IPS-NIHi7 (cell line): ENCODE measurements at regions not wholly inside any gene's neighbourhood (a gene's known extent, or its start where the extent isn't known, plus 50 kb on each side); places are given as distances from the start of the nearest gene placed in this dataset.
"Not testable (repeated sequence)": the region's sequence is repeated elsewhere in the genome, so short reads cannot be mapped to it uniquely, and the experiment has no call there.

Experiments
- DNase-seq: peaks from one replicate; pipeline ENCODE4 v3.0.0; 2012; ENCODE audit warnings: mixed read lengths; ENCODE audit errors: extremely low spot score

- not testable (repeated sequence) for DNase-seq
Measured at GRCh38 chr2:111445191-111445929, 324.6 kb downstream of the BCL2L11 start.

- DNase-seq, result not testable (repeated sequence)
Measured at GRCh38 chr2:111445941-111446340, 325.2 kb downstream of the BCL2L11 start.

DNA sequence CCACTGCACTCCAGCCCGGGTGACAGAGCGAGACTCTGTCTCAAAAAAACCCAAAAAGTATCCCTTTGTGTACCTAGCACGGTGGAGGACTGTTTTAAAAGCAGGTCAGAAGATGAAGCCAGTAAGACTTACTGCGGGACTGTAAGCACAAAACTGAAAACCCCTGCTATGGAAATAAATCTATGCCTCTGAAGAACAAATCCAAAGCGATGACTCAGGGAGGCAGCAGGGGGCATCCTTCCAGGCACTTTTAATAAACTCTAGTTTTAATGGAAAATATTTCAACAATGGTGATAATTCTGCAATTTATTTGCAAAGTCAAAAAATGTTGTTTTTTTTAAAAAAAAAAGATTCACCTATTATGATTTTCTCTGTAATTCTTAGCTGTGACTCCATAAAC, 326.8 kb downstream of the BCL2L11 start:
- not testable (repeated sequence) for DNase-seq

DNA sequence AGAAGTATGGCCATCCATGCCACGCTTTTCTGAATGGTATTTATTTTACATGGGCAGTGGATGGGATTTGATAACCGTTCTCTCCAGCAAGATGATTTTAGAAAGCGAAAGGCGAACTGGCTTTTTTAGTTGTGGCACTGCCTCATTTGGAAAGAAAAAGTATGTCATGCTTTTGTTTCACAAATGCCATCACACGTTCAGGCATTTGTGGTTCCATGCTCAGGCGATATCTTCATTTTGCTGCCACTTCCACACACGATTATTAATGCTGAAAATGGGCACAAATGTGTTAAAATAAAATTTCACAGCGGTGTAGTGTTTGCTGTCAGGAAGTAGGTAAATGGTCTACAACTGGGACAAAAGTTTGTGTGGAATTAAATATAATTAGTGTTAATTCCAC, 328.1 kb downstream of the BCL2L11 start:
- DNase-seq, result not testable (repeated sequence)

DNA sequence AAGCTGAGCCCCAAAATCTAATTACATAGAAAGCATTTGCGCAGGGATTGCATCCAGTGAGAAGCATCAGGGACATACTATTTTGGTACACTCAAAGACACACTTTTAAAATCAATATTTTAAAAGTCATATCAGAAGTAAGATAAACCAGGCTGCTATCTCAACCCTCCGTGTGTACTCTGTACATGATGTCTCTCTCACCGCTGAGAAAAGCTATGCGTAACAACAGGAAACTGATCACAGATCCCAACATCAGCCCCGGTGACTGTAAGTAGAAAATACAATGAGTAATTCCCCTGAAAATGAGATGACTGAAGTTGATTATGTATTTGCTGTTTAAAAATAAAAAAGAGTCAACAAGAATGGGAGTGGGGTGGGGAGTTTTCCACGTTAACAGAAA, 329.8 kb downstream of the BCL2L11 start:
- DNase-seq, result not testable (repeated sequence)

- DNase-seq, result not testable (repeated sequence)
Measured at GRCh38 chr2:111451692-111452199, 331.0 kb downstream of the BCL2L11 start.

- not testable (repeated sequence) for DNase-seq
Measured at GRCh38 chr2:111452208-111452607, 331.5 kb downstream of the BCL2L11 start.

DNA sequence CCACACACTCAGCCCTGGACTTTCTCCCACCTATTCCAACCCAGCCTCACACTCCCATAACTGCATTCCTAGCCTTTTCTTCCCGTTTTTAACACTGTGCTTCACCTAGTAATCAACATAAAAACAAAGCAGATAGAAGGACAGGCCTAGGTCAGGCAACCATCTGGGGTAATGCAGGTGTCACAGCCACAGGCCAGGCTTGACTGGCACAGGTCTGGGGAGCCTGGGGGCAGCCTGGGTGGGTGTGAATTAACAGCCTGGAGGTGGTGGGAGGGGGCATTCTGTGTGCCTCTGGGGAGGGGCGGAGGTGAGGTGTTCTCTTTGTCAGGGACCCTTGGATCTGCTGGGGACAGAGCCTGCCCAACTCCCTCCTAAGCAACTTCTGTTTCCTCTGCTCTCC, 332.6 kb downstream of the BCL2L11 start:
- DNase-seq, result not testable (repeated sequence)

- DNase-seq, result not testable (repeated sequence)
Measured at GRCh38 chr2:111453816-111454215, 333.1 kb downstream of the BCL2L11 start.

DNA sequence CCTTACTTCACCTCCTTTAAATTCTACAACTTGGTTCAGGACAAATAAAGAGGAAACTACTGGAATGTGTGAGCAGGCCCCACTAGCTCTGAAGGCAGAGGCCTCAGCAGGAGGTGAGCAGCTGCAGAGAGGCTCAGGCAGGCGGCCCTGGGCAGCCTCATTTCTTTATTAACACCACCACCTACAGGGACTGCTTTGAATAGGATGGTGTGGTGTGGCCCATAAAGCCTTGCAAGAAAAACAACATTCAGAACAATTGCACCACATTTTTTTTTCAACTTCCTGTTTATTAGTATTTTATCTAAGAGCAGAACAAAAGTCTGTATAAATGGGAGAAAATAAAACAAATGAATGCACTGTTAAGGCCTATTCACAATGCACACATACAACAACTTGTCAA, 333.7 kb downstream of the BCL2L11 start:
- not testable (repeated sequence) for DNase-seq

- DNase-seq, result not testable (repeated sequence)
Measured at GRCh38 chr2:111455016-111456015, 334.6 kb downstream of the BCL2L11 start.

GRCh38 chr2:111457191-111457590, 336.5 kb downstream of the BCL2L11 start:
- not testable (repeated sequence) for DNase-seq

GRCh38 chr2:111460901-111461300, 340.2 kb downstream of the BCL2L11 start:
- DNase-seq, result not testable (repeated sequence)

- not testable (repeated sequence) for DNase-seq
Measured at GRCh38 chr2:111461831-111462230, 341.1 kb downstream of the BCL2L11 start.

GRCh38 chr2:111462572-111462971, 341.9 kb downstream of the BCL2L11 start:
- DNase-seq, result not testable (repeated sequence)

DNA sequence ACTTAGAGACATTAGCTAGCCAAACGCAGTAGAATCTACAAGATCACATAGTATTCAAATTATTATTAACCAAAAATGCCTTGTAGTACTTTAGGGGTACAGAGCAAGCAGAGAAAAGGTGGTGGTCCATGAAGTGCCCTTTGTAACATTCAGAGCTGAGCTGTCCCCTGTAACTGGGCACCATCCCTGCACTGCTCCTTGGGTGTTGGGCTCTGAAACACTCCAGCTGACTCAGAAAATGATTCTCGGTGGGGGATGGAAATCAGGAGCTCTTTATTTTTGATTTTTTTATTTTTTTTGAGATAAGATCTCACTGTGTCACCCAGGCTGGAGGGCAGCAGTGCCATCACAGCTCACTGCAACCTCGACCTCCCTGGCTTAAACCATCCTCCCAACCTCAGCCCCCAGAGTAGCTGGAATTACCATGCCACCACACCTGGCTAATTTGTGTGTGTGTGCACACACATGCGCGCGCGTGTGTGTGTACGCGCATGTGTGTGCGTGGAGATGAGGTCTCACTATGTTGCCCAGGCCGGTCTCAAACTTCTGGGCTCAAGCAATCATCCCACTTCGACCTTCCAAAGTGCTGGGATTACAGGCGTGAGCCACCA, 342.6 kb downstream of the BCL2L11 start:
- not testable (repeated sequence) for DNase-seq

DNA sequence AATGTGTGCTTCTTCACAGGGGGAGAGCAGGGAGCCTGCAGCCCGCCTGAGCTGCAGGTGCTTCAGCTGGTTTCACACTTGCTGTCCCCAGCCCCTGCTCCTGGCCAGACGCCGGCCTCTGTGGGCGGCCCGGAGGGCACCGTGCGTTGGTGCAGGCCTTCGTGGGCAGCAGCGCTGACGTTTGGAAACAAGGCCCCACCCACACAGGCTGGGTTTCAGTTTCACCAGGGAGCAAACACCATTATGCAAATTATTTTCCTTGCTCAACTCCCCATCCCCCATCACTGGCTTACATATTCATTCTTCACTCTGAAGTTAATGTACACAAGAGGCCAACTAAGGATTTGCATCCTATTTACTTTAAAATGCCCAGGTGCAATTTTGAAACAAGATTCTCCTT, 343.2 kb downstream of the BCL2L11 start:
- not testable (repeated sequence) for DNase-seq

GRCh38 chr2:111464367-111464766, 343.7 kb downstream of the BCL2L11 start:
- DNase-seq, result not testable (repeated sequence)

DNA sequence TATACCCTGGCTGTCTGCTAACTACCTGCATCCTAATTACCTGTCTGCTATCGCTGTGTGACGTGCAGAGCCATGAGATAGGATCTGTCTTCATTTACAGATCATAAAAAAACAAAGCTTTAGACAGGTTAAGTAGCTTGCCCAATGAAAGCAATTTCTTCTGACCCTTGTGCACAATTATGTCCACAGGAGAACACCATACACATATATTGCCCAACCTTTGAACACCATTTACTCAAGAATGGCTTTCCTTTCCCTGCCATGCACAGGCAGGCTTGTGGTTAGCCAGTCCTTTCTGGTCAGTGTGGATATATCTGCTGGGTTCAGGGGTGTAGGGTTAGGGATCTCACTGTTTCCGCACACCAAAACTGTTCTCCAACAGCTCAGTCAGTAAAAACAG, 344.8 kb downstream of the BCL2L11 start:
- not testable (repeated sequence) for DNase-seq

DNA sequence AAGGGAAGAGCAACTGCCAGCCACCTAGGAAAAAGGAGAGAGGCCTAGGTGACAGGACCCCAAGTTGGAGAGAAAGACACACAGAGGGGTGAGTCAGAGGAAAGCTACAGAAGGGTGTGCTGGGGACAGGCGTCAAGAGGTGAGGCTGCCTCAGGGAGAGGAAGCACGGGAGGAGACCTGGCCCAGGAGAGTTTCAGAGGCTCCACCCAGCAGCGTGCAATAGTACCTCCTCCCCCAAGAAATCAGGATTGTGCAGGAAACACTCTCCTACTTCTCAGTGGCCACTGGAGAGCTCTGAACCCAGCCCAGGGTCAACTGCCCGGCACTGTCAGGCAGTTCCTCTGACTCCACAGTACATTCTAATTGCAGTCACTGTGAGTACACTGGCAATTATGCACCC, 346.0 kb downstream of the BCL2L11 start:
- not testable (repeated sequence) for DNase-seq

DNA sequence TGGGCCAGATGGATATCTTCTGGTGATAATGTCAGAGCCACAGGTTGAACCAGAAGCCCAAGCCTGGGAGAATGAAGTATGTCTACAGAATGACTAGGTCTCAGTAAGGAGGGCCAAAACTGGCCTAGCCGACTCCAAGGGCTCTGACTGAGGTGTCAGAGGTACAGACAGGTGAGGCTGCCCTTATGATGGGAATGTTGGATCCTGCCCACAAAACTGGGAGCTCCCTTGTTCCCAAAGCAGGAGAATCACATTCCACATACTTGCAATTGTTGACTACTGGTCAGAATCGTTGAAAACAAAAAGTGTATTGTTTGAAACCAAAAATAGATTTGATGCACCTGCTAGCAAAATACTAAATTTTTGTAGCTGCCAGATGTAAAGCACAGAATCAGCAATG, 350.2 kb downstream of the BCL2L11 start:
- not testable (repeated sequence) for DNase-seq
